HL-60 (cell line): ENCODE measurements at regions not wholly inside any gene's neighbourhood (a gene's known extent, or its start where the extent isn't known, plus 50 kb on each side); places are given as distances from the start of the nearest gene placed in this dataset.

Experiments used
- DNase-seq, 2 experiments: peaks; one replicate each; pipeline ENCODE4 v3.0.0-alpha.2; 2010 to 2020; ENCODE audit warnings: low read depth in 1 of 2, low spot score in 1 of 2
- H3K27ac ChIP-seq: fragments of 250-450 bp; sonication (Bioruptor Pico); replicated peaks from 2 replicates; pipeline ENCODE4 v1.5.1; 2020; ENCODE audit warnings: mild to moderate bottlenecking, moderate library complexity
- H3K27me3 ChIP-seq: fragments of 250-450 bp; sonication (Bioruptor Pico); 2 replicates; pipeline ENCODE4 v1.5.1; 2021; ENCODE audit warnings: mild to moderate bottlenecking, moderate library complexity; ENCODE audit not compliant: insufficient read depth, poor library complexity, severe bottlenecking
- H3K4me3 ChIP-seq: replicated peaks from 2 replicates; pipeline ENCODE4 v1.5.1; 2011; ENCODE audit warnings: mild to moderate bottlenecking, control low read depth, low read length; ENCODE audit not compliant: insufficient read depth
- CTCF ChIP-seq: IDR thresholded peaks from one replicate; pipeline ENCODE4 v1.5.1; 2011; ENCODE audit warnings: low read length, control low read depth, inconsistent platforms; ENCODE audit not compliant: insufficient read depth
- GABPA ChIP-seq: IDR thresholded peaks from 2 replicates; pipeline ENCODE4 v1.6.1; 2012; ENCODE audit warnings: low read depth
- POLR2AphosphoS5 ChIP-seq: IDR thresholded peaks from 2 replicates; pipeline ENCODE4 v1.6.1; 2012; ENCODE audit warnings: low read depth
- SPI1 ChIP-seq: IDR thresholded peaks from 2 replicates; pipeline ENCODE4 v1.6.1; 2012; ENCODE audit warnings: low read depth, mild to moderate bottlenecking, borderline replicate concordance
- TF ChIP-seq, protein P1 (sequence below): IDR thresholded peaks from 2 replicates; pipeline ENCODE4 v1.6.1; 2012; ENCODE audit warnings: low read depth; ENCODE audit not compliant: insufficient replicate concordance

DNA sequence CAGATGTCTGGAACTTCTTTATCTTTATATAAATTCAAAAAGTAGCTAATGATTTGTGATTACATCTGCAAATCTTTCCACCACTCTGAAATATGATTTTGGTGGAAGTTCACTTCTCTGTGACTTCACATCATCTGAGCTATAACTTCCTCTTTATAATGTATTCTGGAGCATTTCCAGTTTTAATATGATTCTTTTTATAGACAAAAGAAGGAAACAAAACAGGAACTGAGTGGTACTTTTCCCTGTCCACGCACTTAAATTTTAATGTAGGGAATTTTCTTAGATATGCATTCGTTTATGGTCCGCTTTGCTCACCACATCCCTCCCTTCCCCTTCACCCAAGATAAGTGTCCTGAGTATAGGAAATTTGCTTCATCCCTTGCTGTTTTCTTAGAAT is 333.5 kb downstream of the CHSY3 start:
- Histone ChIP-seq H3K27ac (no peak overlapping the region), H3K27me3 (no peaks in the 10 kb centered on the region), H3K4me3 (no peak overlapping the region)
- TF ChIP-seq SPI1 (no peak), POLR2AphosphoS5 (no peak), CTCF (no peak), GABPA (no peak)
- TF ChIP-seq, protein P1, sequence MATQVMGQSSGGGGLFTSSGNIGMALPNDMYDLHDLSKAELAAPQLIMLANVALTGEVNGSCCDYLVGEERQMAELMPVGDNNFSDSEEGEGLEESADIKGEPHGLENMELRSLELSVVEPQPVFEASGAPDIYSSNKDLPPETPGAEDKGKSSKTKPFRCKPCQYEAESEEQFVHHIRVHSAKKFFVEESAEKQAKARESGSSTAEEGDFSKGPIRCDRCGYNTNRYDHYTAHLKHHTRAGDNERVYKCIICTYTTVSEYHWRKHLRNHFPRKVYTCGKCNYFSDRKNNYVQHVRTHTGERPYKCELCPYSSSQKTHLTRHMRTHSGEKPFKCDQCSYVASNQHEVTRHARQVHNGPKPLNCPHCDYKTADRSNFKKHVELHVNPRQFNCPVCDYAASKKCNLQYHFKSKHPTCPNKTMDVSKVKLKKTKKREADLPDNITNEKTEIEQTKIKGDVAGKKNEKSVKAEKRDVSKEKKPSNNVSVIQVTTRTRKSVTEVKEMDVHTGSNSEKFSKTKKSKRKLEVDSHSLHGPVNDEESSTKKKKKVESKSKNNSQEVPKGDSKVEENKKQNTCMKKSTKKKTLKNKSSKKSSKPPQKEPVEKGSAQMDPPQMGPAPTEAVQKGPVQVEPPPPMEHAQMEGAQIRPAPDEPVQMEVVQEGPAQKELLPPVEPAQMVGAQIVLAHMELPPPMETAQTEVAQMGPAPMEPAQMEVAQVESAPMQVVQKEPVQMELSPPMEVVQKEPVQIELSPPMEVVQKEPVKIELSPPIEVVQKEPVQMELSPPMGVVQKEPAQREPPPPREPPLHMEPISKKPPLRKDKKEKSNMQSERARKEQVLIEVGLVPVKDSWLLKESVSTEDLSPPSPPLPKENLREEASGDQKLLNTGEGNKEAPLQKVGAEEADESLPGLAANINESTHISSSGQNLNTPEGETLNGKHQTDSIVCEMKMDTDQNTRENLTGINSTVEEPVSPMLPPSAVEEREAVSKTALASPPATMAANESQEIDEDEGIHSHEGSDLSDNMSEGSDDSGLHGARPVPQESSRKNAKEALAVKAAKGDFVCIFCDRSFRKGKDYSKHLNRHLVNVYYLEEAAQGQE = no peak
- DNase-seq = no peak
